ENCODE measurements at regions not wholly inside any gene's neighbourhood (a gene's known extent, or its start where the extent isn't known, plus 50 kb on each side); places are given as distances from the start of the nearest gene placed in this dataset.

GRCh38 chr16:59039066-59039720 is 305.1 kb upstream of the GOT2 start:
- TF ChIP-seq CTCF (IDR thresholded peaks at IDR 0.05 in 8 of 11, conservative IDR thresholded peaks at IDR 0.05 in 3 of 11) (no peak), POLR2A (IDR thresholded peaks at IDR 0.05) (no peak), POLR2AphosphoS5 (IDR thresholded peaks at IDR 0.05) (no peak)
